ENCODE measurements at regions not wholly inside any gene's neighbourhood (a gene's known extent, or its start where the extent isn't known, plus 50 kb on each side); places are given as distances from the start of the nearest gene placed in this dataset.

DNA sequence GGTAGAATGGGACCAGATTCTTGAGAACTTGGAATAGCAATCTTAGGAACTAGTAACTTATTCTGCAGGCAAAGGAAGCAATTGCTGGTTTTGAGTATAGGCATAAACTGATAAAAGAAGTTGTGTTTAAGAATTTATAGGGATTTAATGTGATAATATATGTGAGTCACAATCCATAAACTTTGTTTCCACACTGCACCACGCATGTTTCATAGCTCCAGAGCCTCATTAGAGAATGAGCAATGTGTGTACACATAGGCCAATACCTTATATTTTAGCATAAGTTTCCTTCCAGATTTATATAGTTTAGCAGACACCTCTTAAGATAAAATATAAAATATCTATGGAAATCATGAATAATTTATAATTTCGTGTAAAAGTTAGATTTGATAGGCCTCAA lies 175.5 kb upstream of the SEMA3A start:
- DNase-seq (ENCODE audit: low spot score in 2 of 2, unreplicated experiment in 2 of 2), result no peak
- H3K36me3 Mint-ChIP-seq, result no peaks in the 10 kb centered on the region

GRCh38 chr7:84368122-84368521 lies 173.5 kb upstream of the SEMA3A start:
- no peaks in the 10 kb centered on the region for H3K27me3 Mint-ChIP-seq (ENCODE audit: low read depth)

More for the DNA sequence above, 175.5 kb upstream of the SEMA3A start:
- Mint-ChIP-seq H3K4me3 (no peak overlapping the region), H3K4me1 (peaks cover 7% of the 10 kb centered on the region), H3K9me3 (peaks cover 5% of the 10 kb centered on the region), H3K27me3 (ENCODE audit: low read depth) (no peaks in the 10 kb centered on the region), H3K27ac (no peak overlapping the region)
- TF ChIP-seq, protein P1, sequence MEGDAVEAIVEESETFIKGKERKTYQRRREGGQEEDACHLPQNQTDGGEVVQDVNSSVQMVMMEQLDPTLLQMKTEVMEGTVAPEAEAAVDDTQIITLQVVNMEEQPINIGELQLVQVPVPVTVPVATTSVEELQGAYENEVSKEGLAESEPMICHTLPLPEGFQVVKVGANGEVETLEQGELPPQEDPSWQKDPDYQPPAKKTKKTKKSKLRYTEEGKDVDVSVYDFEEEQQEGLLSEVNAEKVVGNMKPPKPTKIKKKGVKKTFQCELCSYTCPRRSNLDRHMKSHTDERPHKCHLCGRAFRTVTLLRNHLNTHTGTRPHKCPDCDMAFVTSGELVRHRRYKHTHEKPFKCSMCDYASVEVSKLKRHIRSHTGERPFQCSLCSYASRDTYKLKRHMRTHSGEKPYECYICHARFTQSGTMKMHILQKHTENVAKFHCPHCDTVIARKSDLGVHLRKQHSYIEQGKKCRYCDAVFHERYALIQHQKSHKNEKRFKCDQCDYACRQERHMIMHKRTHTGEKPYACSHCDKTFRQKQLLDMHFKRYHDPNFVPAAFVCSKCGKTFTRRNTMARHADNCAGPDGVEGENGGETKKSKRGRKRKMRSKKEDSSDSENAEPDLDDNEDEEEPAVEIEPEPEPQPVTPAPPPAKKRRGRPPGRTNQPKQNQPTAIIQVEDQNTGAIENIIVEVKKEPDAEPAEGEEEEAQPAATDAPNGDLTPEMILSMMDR (IDR thresholded peaks at IDR 0.05; ENCODE audit: unreplicated experiment), result no peak

DNA sequence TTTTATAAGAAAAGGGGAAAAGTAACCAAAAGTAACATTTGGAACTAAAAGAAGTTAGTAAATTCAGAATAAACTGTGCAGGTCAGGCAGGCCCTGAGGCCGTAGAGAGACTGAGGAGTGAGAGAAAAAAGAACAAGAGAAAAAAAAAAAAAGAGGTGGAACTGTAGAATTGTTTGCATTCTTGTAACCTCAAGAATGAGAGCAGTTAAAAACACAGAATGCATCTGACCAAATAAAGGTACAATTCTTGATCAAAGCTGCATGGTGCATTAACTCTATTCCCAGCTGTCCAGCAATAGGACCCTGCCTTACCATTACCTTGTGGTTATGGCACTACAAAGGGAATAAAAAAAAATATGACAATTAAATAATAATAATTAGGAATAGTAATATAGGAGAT lies 170.1 kb upstream of the SEMA3A start:
- no peak for DNase-seq (ENCODE audit: low spot score in 2 of 2, unreplicated experiment in 2 of 2)

More at GRCh38 chr7:84368122-84368521, 173.5 kb upstream of the SEMA3A start:
- no peak for DNase-seq (ENCODE audit: low spot score in 2 of 2, unreplicated experiment in 2 of 2)
- Mint-ChIP-seq H3K27ac (no peak overlapping the region), H3K9me3 (peaks cover 4% of the 10 kb centered on the region), H3K4me1 (peaks cover 19% of the 10 kb centered on the region), H3K4me3 (no peak overlapping the region), H3K36me3 (no peaks in the 10 kb centered on the region)
- TF ChIP-seq, protein P1 (IDR thresholded peaks at IDR 0.05; ENCODE audit: unreplicated experiment), result no peak

DNA sequence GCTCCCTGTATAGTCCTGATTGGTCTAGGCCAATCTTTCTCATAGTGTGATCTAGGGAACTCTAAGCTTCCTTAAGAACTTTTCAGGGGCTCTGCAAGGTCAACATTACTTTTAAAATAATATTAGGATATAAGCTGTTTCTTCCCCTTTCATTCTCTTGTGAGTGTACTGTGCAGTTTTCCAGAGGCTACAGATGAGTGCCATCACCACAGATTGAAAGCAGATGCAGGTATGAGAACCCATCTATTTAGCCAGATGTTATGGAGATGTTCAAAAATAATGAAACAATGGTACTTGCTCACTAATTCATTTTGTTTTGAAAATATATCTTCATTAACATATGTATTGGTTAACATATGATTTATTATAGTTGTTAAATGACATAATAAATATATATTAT lies 169.2 kb upstream of the SEMA3A start:
- H3K36me3 Mint-ChIP-seq, result peaks cover 1% of the 10 kb centered on the region
- H3K4me1 Mint-ChIP-seq, result peaks cover 22% of the 10 kb centered on the region
- peaks cover 2% of the 10 kb centered on the region for H3K9me3 Mint-ChIP-seq
- H3K27ac Mint-ChIP-seq, result peak overlapping the region; percentile 21
- H3K27me3 Mint-ChIP-seq (ENCODE audit: low read depth), result no peaks in the 10 kb centered on the region
- no peak for DNase-seq (ENCODE audit: low spot score in 2 of 2, unreplicated experiment in 2 of 2)
- TF ChIP-seq, protein P1 (IDR thresholded peaks at IDR 0.05; ENCODE audit: unreplicated experiment), result no peak
- H3K4me3 Mint-ChIP-seq, result no peak overlapping the region

More for the DNA sequence above, 170.1 kb upstream of the SEMA3A start:
- TF ChIP-seq, protein P1 (IDR thresholded peaks at IDR 0.05; ENCODE audit: unreplicated experiment), result no peak
- Mint-ChIP-seq H3K9me3 (no peaks in the 10 kb centered on the region), H3K27me3 (ENCODE audit: low read depth) (no peaks in the 10 kb centered on the region), H3K36me3 (no peaks in the 10 kb centered on the region), H3K27ac (peak overlapping the region; percentile 81), H3K4me1 (peaks cover 22% of the 10 kb centered on the region), H3K4me3 (no peak overlapping the region)

- Mint-ChIP-seq H3K27ac (peak overlapping the region; percentile 3), H3K4me1 (peaks cover 22% of the 10 kb centered on the region), H3K36me3 (peaks cover 4% of the 10 kb centered on the region), H3K27me3 (ENCODE audit: low read depth) (no peaks in the 10 kb centered on the region), H3K4me3 (no peak overlapping the region), H3K9me3 (peaks cover 9% of the 10 kb centered on the region)
- TF ChIP-seq, protein P1 (IDR thresholded peaks at IDR 0.05; ENCODE audit: unreplicated experiment), result no peak
- no peak for DNase-seq (ENCODE audit: low spot score in 2 of 2, unreplicated experiment in 2 of 2)
Measured at GRCh38 chr7:84362828-84363227, 168.2 kb upstream of the SEMA3A start.

DNA sequence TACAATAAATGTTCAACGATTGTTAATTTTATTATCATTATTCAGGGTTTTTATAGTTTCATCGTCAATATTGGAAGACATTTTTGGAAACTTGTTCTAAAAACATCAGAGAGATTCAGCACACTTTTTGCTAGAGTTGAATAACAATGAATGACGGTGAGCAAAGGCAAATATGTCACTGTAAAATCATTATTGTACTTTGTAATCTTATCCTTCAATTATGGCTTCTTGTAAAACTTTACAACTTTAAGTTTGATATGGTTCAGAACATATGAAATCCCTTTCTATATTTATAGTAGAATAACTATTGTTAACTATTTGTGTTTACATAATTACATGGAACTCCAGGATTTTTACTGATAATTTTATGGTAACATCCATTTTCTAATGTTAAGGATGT lies 167.8 kb upstream of the SEMA3A start:
- DNase-seq (ENCODE audit: low spot score in 2 of 2, unreplicated experiment in 2 of 2), result no peak
- no peak overlapping the region for H3K4me3 Mint-ChIP-seq
- H3K36me3 Mint-ChIP-seq, result peaks cover 4% of the 10 kb centered on the region
- no peak overlapping the region for H3K27ac Mint-ChIP-seq
- H3K4me1 Mint-ChIP-seq, result peaks cover 22% of the 10 kb centered on the region
- H3K9me3 Mint-ChIP-seq, result peaks cover 11% of the 10 kb centered on the region
- TF ChIP-seq, protein P1 (IDR thresholded peaks at IDR 0.05; ENCODE audit: unreplicated experiment), result no peak
- no peaks in the 10 kb centered on the region for H3K27me3 Mint-ChIP-seq (ENCODE audit: low read depth)

All from mesothelial cell of epicardium (in vitro differentiated cells).